ENCODE measurements at regions not wholly inside any gene's neighbourhood (a gene's known extent, or its start where the extent isn't known, plus 50 kb on each side); places are given as distances from the start of the nearest gene placed in this dataset.

DNA sequence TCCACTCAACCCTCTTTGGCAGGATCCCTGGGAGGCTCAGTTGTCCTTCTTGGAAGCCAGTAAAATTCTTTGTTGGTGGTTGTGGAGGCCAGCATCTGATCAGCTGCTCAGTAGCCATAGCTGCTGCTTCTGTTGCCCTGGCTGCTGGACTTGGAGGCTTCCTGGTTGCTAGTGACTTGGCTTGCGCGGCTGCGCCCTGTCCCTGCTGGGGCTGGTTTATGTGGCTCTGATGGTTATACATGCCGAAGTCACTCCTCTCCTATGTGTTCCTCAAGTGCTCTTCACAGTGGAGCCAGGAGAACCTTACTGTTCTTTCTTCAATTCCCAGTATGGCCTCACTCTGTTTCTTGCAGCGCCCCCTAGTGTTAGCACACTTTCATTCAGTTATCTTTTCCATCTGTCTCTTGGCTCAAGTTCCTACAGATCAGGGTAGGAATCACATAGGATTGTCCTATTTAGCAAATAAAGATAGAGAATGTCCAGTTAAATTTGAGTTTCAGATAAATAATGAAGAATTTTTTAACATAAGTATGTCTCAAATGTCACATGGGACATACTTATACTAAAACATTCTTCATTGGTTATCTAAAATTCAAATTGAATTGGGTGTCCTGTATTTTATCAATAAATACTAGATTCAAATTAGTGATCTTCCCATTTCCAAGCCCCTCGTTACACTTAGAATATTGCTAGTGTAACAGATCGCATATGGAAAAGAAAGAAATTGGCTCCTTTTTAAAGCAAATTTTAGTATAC is 176.5 kb downstream of the TGFB2 start:
- Mint-ChIP-seq H3K27ac (no peak overlapping the region), H3K4me3 (no peak overlapping the region), H3K36me3 (ENCODE audit: low read depth) (no peaks in the 10 kb centered on the region), H3K27me3 (ENCODE audit: low read depth) (no peaks in the 10 kb centered on the region), H3K4me1 (peaks cover 50% of the 10 kb centered on the region), H3K9me3 (no peaks in the 10 kb centered on the region)
- TF ChIP-seq, protein P1, sequence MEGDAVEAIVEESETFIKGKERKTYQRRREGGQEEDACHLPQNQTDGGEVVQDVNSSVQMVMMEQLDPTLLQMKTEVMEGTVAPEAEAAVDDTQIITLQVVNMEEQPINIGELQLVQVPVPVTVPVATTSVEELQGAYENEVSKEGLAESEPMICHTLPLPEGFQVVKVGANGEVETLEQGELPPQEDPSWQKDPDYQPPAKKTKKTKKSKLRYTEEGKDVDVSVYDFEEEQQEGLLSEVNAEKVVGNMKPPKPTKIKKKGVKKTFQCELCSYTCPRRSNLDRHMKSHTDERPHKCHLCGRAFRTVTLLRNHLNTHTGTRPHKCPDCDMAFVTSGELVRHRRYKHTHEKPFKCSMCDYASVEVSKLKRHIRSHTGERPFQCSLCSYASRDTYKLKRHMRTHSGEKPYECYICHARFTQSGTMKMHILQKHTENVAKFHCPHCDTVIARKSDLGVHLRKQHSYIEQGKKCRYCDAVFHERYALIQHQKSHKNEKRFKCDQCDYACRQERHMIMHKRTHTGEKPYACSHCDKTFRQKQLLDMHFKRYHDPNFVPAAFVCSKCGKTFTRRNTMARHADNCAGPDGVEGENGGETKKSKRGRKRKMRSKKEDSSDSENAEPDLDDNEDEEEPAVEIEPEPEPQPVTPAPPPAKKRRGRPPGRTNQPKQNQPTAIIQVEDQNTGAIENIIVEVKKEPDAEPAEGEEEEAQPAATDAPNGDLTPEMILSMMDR (IDR thresholded peaks at IDR 0.05; ENCODE audit: unreplicated experiment in 3 of 3), result peak; percentile 30 to 39 (median 36)

DNA sequence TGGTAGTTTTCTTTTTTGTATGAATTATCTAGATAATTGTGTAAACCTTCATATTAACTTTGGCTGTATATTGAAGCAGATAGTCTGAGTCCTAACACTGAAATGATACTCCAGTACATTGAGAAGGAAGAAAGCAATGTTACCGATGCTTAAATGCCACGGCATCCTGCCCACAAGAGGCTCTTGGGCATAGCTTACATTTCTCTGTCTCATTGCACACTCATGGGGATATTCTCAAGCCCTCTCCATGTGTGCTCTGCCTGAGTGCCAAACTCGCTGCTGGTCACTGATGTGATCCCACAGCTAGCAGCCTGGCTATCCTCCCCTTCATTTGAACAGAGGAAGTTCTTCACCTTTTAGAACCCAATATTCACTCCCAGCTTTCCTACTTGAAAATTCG is 179.4 kb downstream of the TGFB2 start:
- H3K36me3 Mint-ChIP-seq (ENCODE audit: low read depth), result no peaks in the 10 kb centered on the region
- peak overlapping the region in 1 of 3 experiments; percentile 68 for H3K27ac Mint-ChIP-seq
- H3K4me1 Mint-ChIP-seq, result peaks cover 50% of the 10 kb centered on the region
- TF ChIP-seq, protein P1 (IDR thresholded peaks at IDR 0.05; ENCODE audit: unreplicated experiment in 3 of 3), result no peak
- H3K4me3 Mint-ChIP-seq, result no peak overlapping the region
- no peaks in the 10 kb centered on the region for H3K9me3 Mint-ChIP-seq
- no peaks in the 10 kb centered on the region for H3K27me3 Mint-ChIP-seq (ENCODE audit: low read depth)

DNA sequence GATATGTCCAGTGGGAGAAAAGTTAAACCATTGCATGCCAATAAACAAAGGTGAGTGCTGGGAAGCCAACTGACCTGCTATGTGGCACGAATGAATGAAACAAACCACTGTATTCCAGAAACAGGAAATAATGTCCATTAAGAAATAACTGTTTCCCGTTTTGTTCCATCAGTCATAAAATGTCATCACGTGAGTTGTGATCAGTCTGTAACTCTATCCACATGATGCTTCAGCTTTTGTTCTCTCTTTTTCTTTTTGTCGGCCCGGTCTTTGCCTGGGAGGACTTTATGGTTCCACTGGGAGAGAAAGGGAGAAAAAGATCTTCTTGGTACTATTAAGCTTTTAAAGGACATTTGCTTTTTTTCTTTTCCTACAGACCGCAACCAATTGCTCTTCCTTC is 179.9 kb downstream of the TGFB2 start:
- TF ChIP-seq, protein P1 (IDR thresholded peaks at IDR 0.05; ENCODE audit: unreplicated experiment in 3 of 3), result no peak
- Mint-ChIP-seq H3K36me3 (ENCODE audit: low read depth) (no peaks in the 10 kb centered on the region), H3K27ac (peak overlapping the region; percentile 36 to 81 (median 68)), H3K4me1 (peaks cover 55% of the 10 kb centered on the region), H3K4me3 (peak overlapping the region in 1 of 3 experiments; percentile 3), H3K27me3 (ENCODE audit: low read depth) (no peaks in the 10 kb centered on the region), H3K9me3 (no peaks in the 10 kb centered on the region)

DNA sequence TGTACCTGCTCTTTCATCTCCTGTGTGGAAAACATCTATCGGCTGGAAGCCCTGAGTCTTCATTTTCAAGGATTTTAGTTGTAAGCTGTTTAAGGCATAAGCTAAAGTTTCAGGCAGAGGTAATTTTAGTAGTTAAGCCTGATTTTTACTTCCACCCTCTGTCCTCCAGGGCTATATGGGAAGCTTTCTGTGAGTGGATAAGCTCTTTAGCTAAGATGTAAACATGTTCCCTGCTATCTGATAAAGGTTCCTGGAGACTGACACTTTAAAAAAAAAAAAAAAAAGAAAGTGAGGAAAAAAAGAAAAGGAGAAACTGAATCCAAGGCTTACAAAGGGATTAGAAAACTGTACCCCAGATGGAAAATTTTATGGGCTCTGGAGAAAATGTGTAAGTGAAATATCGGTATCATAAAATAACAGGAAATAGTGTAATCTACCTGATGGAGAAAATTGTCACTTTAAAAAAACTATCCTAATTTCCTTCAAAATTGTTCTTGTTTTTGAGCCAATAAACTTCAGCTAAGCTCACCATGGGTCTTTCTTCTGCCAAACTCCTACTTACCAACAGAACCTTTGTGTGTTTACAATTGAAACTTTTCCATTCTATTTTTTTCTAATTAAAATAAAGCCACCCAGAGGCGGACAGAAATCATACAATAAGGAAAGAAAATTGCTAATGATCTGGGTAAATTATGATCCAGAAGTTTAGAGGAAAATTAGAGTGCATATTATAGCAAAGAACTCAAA is 180.5 kb downstream of the TGFB2 start:
- Mint-ChIP-seq H3K9me3 (no peaks in the 10 kb centered on the region), H3K4me1 (peaks cover 55% of the 10 kb centered on the region), H3K4me3 (peak overlapping the region in 1 of 3 experiments; percentile 3), H3K27ac (peak overlapping the region; percentile 36 to 81 (median 68)), H3K27me3 (ENCODE audit: low read depth) (no peaks in the 10 kb centered on the region), H3K36me3 (ENCODE audit: low read depth) (no peaks in the 10 kb centered on the region)
- TF ChIP-seq, protein P1 (IDR thresholded peaks at IDR 0.05; ENCODE audit: unreplicated experiment in 3 of 3), result no peak

DNA sequence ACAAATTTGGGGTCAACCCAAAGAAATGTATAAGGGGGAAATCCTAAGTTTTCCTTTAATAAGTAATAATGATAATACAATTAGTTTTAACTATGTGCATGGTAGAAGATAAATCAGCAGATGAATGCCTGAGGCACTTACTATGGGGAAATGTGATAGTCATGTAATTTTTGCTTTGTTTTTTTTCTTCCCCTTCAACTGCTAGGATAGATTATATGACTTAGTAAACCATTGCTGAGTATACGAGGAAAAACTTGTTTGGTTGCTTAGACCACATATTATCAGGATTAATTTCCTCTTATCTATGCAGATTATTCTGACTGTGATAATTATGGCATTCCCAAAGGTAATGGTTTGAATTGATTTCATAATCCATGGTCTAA is 181.1 kb downstream of the TGFB2 start:
- H3K4me1 Mint-ChIP-seq, result peaks cover 59% of the 10 kb centered on the region
- H3K9me3 Mint-ChIP-seq, result no peaks in the 10 kb centered on the region
- no peaks in the 10 kb centered on the region for H3K36me3 Mint-ChIP-seq (ENCODE audit: low read depth)
- TF ChIP-seq, protein P1 (IDR thresholded peaks at IDR 0.05; ENCODE audit: unreplicated experiment in 3 of 3), result no peak
- H3K27ac Mint-ChIP-seq, result peak overlapping the region in 2 of 3 experiments; percentile 46 to 66
- no peaks in the 10 kb centered on the region for H3K27me3 Mint-ChIP-seq (ENCODE audit: low read depth)
- H3K4me3 Mint-ChIP-seq, result no peak overlapping the region

All from nephron (organoid).